ENCODE measurements at regions not wholly inside any gene's neighbourhood (a gene's known extent, or its start where the extent isn't known, plus 50 kb on each side); places are given as distances from the start of the nearest gene placed in this dataset.

- Histone ChIP-seq H4K20me1 (ENCODE audit: insufficient read depth, low read length) (no peaks in the 10 kb centered on the region), H3K27ac (ENCODE audit: low read depth, low read length) (no peak overlapping the region), H3K4me1 (ENCODE audit: insufficient read depth, low read length) (no peaks in the 10 kb centered on the region), H3K79me2 (ENCODE audit: insufficient read depth, low read length) (no peaks in the 10 kb centered on the region), H3K4me3 (ENCODE audit: insufficient read depth, low read length) (no peak overlapping the region), H3K4me2 (ENCODE audit: insufficient read depth, low read length) (no peak overlapping the region), H3K9me3 (ENCODE audit: low read depth, low read length) (peaks cover 5% of the 10 kb centered on the region), H3K36me3 (ENCODE audit: insufficient read depth, low read length) (no peaks in the 10 kb centered on the region), H2AFZ (ENCODE audit: low read length) (no peak overlapping the region), H3K27me3 (ENCODE audit: insufficient read depth, low read length) (no peaks in the 10 kb centered on the region)
- no peak for DNase-seq (ENCODE audit: insufficient read length, low spot score, missing footprints)
- no peak for TF ChIP-seq CTCF (IDR thresholded peaks at IDR 0.05; ENCODE audit: extremely low read depth, low read depth, low read length)
Observed at GRCh38 chr11:40062616-40063015, 1396.8 kb downstream of the LRRC4C start.

GRCh38 chr11:40061221-40061620 is 1398.2 kb downstream of the LRRC4C start:
- H3K4me1 ChIP-seq (ENCODE audit: insufficient read depth, low read length), result no peaks in the 10 kb centered on the region
- DNase-seq (ENCODE audit: insufficient read length, low spot score, missing footprints), result no peak
- no peak overlapping the region for H3K27ac ChIP-seq (ENCODE audit: low read depth, low read length)
- no peaks in the 10 kb centered on the region for H4K20me1 ChIP-seq (ENCODE audit: insufficient read depth, low read length)
- H2AFZ ChIP-seq (ENCODE audit: low read length), result no peak overlapping the region
- TF ChIP-seq CTCF (IDR thresholded peaks at IDR 0.05; ENCODE audit: extremely low read depth, low read depth, low read length), result no peak
- no peak overlapping the region for H3K4me2 ChIP-seq (ENCODE audit: insufficient read depth, low read length)
- H3K9me3 ChIP-seq (ENCODE audit: low read depth, low read length), result peaks cover 5% of the 10 kb centered on the region
- no peaks in the 10 kb centered on the region for H3K79me2 ChIP-seq (ENCODE audit: insufficient read depth, low read length)
- no peaks in the 10 kb centered on the region for H3K36me3 ChIP-seq (ENCODE audit: insufficient read depth, low read length)
- no peak overlapping the region for H3K4me3 ChIP-seq (ENCODE audit: insufficient read depth, low read length)
- no peaks in the 10 kb centered on the region for H3K27me3 ChIP-seq (ENCODE audit: insufficient read depth, low read length)

- no peak for DNase-seq (ENCODE audit: insufficient read length, low spot score, missing footprints)
- no peak overlapping the region for H3K4me2 ChIP-seq (ENCODE audit: insufficient read depth, low read length)
- no peaks in the 10 kb centered on the region for H3K9me3 ChIP-seq (ENCODE audit: low read depth, low read length)
- H3K27ac ChIP-seq (ENCODE audit: low read depth, low read length), result no peak overlapping the region
- H4K20me1 ChIP-seq (ENCODE audit: insufficient read depth, low read length), result no peaks in the 10 kb centered on the region
- H3K4me1 ChIP-seq (ENCODE audit: insufficient read depth, low read length), result no peaks in the 10 kb centered on the region
- TF ChIP-seq CTCF (IDR thresholded peaks at IDR 0.05; ENCODE audit: extremely low read depth, low read depth, low read length), result no peak
- H2AFZ ChIP-seq (ENCODE audit: low read length), result no peak overlapping the region
- no peaks in the 10 kb centered on the region for H3K27me3 ChIP-seq (ENCODE audit: insufficient read depth, low read length)
- H3K4me3 ChIP-seq (ENCODE audit: insufficient read depth, low read length), result no peak overlapping the region
- H3K36me3 ChIP-seq (ENCODE audit: insufficient read depth, low read length), result no peaks in the 10 kb centered on the region
- H3K79me2 ChIP-seq (ENCODE audit: insufficient read depth, low read length), result no peaks in the 10 kb centered on the region
Observed at GRCh38 chr11:40054631-40055030, 1404.8 kb downstream of the LRRC4C start.

DNA sequence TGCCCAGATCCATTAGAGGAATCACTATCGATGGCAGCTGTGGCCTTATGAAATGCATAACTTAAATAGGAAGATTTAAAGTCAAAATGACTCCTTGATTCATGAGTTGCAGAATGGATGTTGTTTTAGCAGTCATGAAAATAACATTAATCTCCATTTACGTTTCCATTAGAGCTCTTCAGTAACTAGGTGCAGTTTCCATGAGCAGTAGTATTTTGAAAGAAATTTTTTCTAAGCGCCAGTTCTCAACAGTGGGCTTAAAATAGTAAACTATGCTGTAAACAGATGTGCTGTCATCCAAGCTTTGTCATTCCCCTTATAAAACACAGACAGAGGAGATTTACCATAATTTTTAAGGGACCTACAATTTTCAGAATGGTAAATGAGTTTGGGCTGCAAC is 1414.1 kb downstream of the LRRC4C start:
- H3K4me3 ChIP-seq (ENCODE audit: insufficient read depth, low read length), result no peak overlapping the region
- H3K79me2 ChIP-seq (ENCODE audit: insufficient read depth, low read length), result no peaks in the 10 kb centered on the region
- peaks cover 2% of the 10 kb centered on the region for H3K9me3 ChIP-seq (ENCODE audit: low read depth, low read length)
- no peaks in the 10 kb centered on the region for H3K27me3 ChIP-seq (ENCODE audit: insufficient read depth, low read length)
- no peak overlapping the region for H3K4me2 ChIP-seq (ENCODE audit: insufficient read depth, low read length)
- no peak overlapping the region for H2AFZ ChIP-seq (ENCODE audit: low read length)
- no peak for TF ChIP-seq CTCF (IDR thresholded peaks at IDR 0.05; ENCODE audit: extremely low read depth, low read depth, low read length)
- H3K27ac ChIP-seq (ENCODE audit: low read depth, low read length), result no peak overlapping the region
- DNase-seq (ENCODE audit: insufficient read length, low spot score, missing footprints), result no peak
- no peaks in the 10 kb centered on the region for H3K36me3 ChIP-seq (ENCODE audit: insufficient read depth, low read length)
- H4K20me1 ChIP-seq (ENCODE audit: insufficient read depth, low read length), result no peaks in the 10 kb centered on the region
- H3K4me1 ChIP-seq (ENCODE audit: insufficient read depth, low read length), result no peaks in the 10 kb centered on the region

Data from osteoblast (primary cell).